SJCRH30 (cell line): ENCODE measurements at regions not wholly inside any gene's neighbourhood (a gene's known extent, or its start where the extent isn't known, plus 50 kb on each side); places are given as distances from the start of the nearest gene placed in this dataset.
A peak's percentile ranks its signal among the peaks of the same experiment; 100 is the strongest.

Source experiments
- DNase-seq, 2 experiments: peaks; one replicate each; pipeline ENCODE4 v3.0.0-alpha.2; 2015 to 2020
- H3K27ac ChIP-seq: fragments of 250-450 bp; sonication (Bioruptor Pico); 2 replicates; pipeline ENCODE4 v1.5.1; 2020; ENCODE audit warnings: mild to moderate bottlenecking, moderate library complexity
- H3K27me3 ChIP-seq: fragments of 250-450 bp; sonication (Bioruptor Pico); 2 replicates; pipeline ENCODE4 v1.5.1; 2020; ENCODE audit warnings: mild to moderate bottlenecking, moderate library complexity
- H3K36me3 ChIP-seq: fragments of 250-450 bp; sonication (Bioruptor Pico); 2 replicates; pipeline ENCODE4 v1.5.1; 2020; ENCODE audit warnings: mild to moderate bottlenecking, moderate library complexity
- H3K4me1 ChIP-seq: fragments of 250-450 bp; sonication (Bioruptor Pico); 2 replicates; pipeline ENCODE4 v1.5.1; 2020; ENCODE audit warnings: mild to moderate bottlenecking, moderate library complexity
- H3K4me3 ChIP-seq: fragments of 250-450 bp; sonication (Bioruptor Pico); 2 replicates; pipeline ENCODE4 v1.5.1; 2020; ENCODE audit warnings: mild to moderate bottlenecking, moderate library complexity
- H3K9me3 ChIP-seq: fragments of 250-450 bp; sonication (Bioruptor Pico); replicated peaks from 2 replicates; pipeline ENCODE4 v1.5.1; 2020; ENCODE audit warnings: mild to moderate bottlenecking, moderate library complexity

- Histone ChIP-seq H3K27ac (no peak overlapping the region), H3K36me3 (no peaks in the 10 kb centered on the region), H3K27me3 (no peaks in the 10 kb centered on the region), H3K9me3 (no peaks in the 10 kb centered on the region), H3K4me3 (no peak overlapping the region), H3K4me1 (no peaks in the 10 kb centered on the region)
- no peak for DNase-seq
Measured at GRCh38 chr2:8587920-8588830, 93.7 kb upstream of the ID2 start.

- Histone ChIP-seq H3K9me3 (no peaks in the 10 kb centered on the region), H3K27me3 (no peaks in the 10 kb centered on the region), H3K36me3 (no peaks in the 10 kb centered on the region), H3K27ac (no peak overlapping the region), H3K4me3 (no peak overlapping the region), H3K4me1 (no peaks in the 10 kb centered on the region)
- no peak for DNase-seq
Measured at GRCh38 chr2:8588831-8589191, 93.0 kb upstream of the ID2 start.

- no peaks in the 10 kb centered on the region for H3K4me1 ChIP-seq
- no peaks in the 10 kb centered on the region for H3K36me3 ChIP-seq
- H3K4me3 ChIP-seq, result no peak overlapping the region
- no peak for DNase-seq
- H3K27me3 ChIP-seq, result no peaks in the 10 kb centered on the region
- no peak overlapping the region for H3K27ac ChIP-seq
- H3K9me3 ChIP-seq, result no peaks in the 10 kb centered on the region
Measured at GRCh38 chr2:8589721-8590120, 92.1 kb upstream of the ID2 start.

GRCh38 chr2:8590938-8591337 is 90.9 kb upstream of the ID2 start:
- Histone ChIP-seq H3K4me1 (no peaks in the 10 kb centered on the region), H3K36me3 (no peaks in the 10 kb centered on the region), H3K9me3 (no peaks in the 10 kb centered on the region), H3K27ac (no peak overlapping the region), H3K4me3 (no peak overlapping the region), H3K27me3 (no peaks in the 10 kb centered on the region)
- no peak for DNase-seq

- no peak for DNase-seq
Measured at GRCh38 chr2:8592736-8593135, 89.1 kb upstream of the ID2 start.

GRCh38 chr2:8593243-8593642 is 88.6 kb upstream of the ID2 start:
- H3K4me1 ChIP-seq, result no peaks in the 10 kb centered on the region
- no peaks in the 10 kb centered on the region for H3K27me3 ChIP-seq
- no peak overlapping the region for H3K4me3 ChIP-seq
- H3K36me3 ChIP-seq, result no peaks in the 10 kb centered on the region
- H3K27ac ChIP-seq, result no peak overlapping the region
- H3K9me3 ChIP-seq, result no peaks in the 10 kb centered on the region
- DNase-seq, result no peak

More at GRCh38 chr2:8592736-8593135, 89.1 kb upstream of the ID2 start:
- no peaks in the 10 kb centered on the region for H3K9me3 ChIP-seq
- no peak overlapping the region for H3K4me3 ChIP-seq
- H3K27ac ChIP-seq, result no peak overlapping the region
- no peaks in the 10 kb centered on the region for H3K27me3 ChIP-seq
- no peaks in the 10 kb centered on the region for H3K4me1 ChIP-seq
- no peaks in the 10 kb centered on the region for H3K36me3 ChIP-seq

GRCh38 chr2:8594731-8595427 is 87.0 kb upstream of the ID2 start:
- Histone ChIP-seq H3K27ac (no peak overlapping the region), H3K36me3 (no peaks in the 10 kb centered on the region), H3K4me3 (no peak overlapping the region), H3K4me1 (no peaks in the 10 kb centered on the region), H3K27me3 (no peaks in the 10 kb centered on the region), H3K9me3 (no peaks in the 10 kb centered on the region)
- no peak for DNase-seq

- Histone ChIP-seq H3K9me3 (no peaks in the 10 kb centered on the region), H3K27me3 (no peaks in the 10 kb centered on the region), H3K36me3 (no peaks in the 10 kb centered on the region), H3K4me3 (no peak overlapping the region), H3K4me1 (no peaks in the 10 kb centered on the region), H3K27ac (no peak overlapping the region)
- no peak for DNase-seq
Measured at GRCh38 chr2:8595428-8595805, 86.4 kb upstream of the ID2 start.

GRCh38 chr2:8595811-8596600 is 85.8 kb upstream of the ID2 start:
- Histone ChIP-seq H3K9me3 (no peaks in the 10 kb centered on the region), H3K36me3 (no peaks in the 10 kb centered on the region), H3K27me3 (no peaks in the 10 kb centered on the region), H3K27ac (no peak overlapping the region), H3K4me1 (no peaks in the 10 kb centered on the region), H3K4me3 (no peak overlapping the region)
- no peak for DNase-seq

GRCh38 chr2:8597094-8597493 is 84.8 kb upstream of the ID2 start:
- no peak overlapping the region for H3K27ac ChIP-seq
- H3K27me3 ChIP-seq, result no peaks in the 10 kb centered on the region
- no peaks in the 10 kb centered on the region for H3K4me1 ChIP-seq
- DNase-seq, result no peak
- H3K36me3 ChIP-seq, result no peaks in the 10 kb centered on the region
- H3K9me3 ChIP-seq, result no peaks in the 10 kb centered on the region
- no peak overlapping the region for H3K4me3 ChIP-seq

GRCh38 chr2:8597559-8598225 is 84.2 kb upstream of the ID2 start:
- DNase-seq, result no peak
- Histone ChIP-seq H3K27me3 (no peaks in the 10 kb centered on the region), H3K4me1 (no peaks in the 10 kb centered on the region), H3K9me3 (no peaks in the 10 kb centered on the region), H3K27ac (no peak overlapping the region), H3K36me3 (no peaks in the 10 kb centered on the region), H3K4me3 (no peak overlapping the region)

- no peaks in the 10 kb centered on the region for H3K36me3 ChIP-seq
- no peak overlapping the region for H3K27ac ChIP-seq
- peak in 1 of 2 experiments; percentile 5 for DNase-seq
- H3K4me1 ChIP-seq, result no peaks in the 10 kb centered on the region
- no peaks in the 10 kb centered on the region for H3K27me3 ChIP-seq
- no peaks in the 10 kb centered on the region for H3K9me3 ChIP-seq
- no peak overlapping the region for H3K4me3 ChIP-seq
Measured at GRCh38 chr2:8598295-8599165, 83.3 kb upstream of the ID2 start.

GRCh38 chr2:8599421-8600242 is 82.2 kb upstream of the ID2 start:
- H3K4me1 ChIP-seq, result no peaks in the 10 kb centered on the region
- no peak overlapping the region for H3K4me3 ChIP-seq
- H3K36me3 ChIP-seq, result no peaks in the 10 kb centered on the region
- no peak overlapping the region for H3K27ac ChIP-seq
- no peak for DNase-seq
- no peaks in the 10 kb centered on the region for H3K9me3 ChIP-seq
- H3K27me3 ChIP-seq, result no peaks in the 10 kb centered on the region
